OCI-LY1 (cell line): ENCODE measurements at regions not wholly inside any gene's neighbourhood (a gene's known extent, or its start where the extent isn't known, plus 50 kb on each side); places are given as distances from the start of the nearest gene placed in this dataset.

Source experiments
- H2AFZ ChIP-seq: fragments of 200-600 bp; sonication (generic), shearing (Covaris generic); 2 replicates; pipeline ENCODE4 v1.6.0; 2014; ENCODE audit warnings: antibody characterized with exemption, mild to moderate bottlenecking, low read length
- H3F3A ChIP-seq: fragments of 200-600 bp; sonication (generic), shearing (Covaris generic); 2 replicates; pipeline ENCODE4 v1.6.0; 2014; ENCODE audit warnings: mild to moderate bottlenecking, antibody characterized with exemption, low read length, moderate library complexity; ENCODE audit not compliant: insufficient read depth
- H3K27ac ChIP-seq: fragments of 200-600 bp; sonication (generic); 2 replicates; pipeline ENCODE4 v1.5.1; 2014; ENCODE audit warnings: low read length, mixed run types, mild to moderate bottlenecking, low read depth; ENCODE audit not compliant: poor library complexity, severe bottlenecking
- H3K27me3 ChIP-seq: fragments of 200-600 bp; sonication (generic); 2 replicates; pipeline ENCODE4 v1.6.0; 2014; ENCODE audit warnings: antibody characterized with exemption, mild to moderate bottlenecking, low read length, moderate library complexity; ENCODE audit not compliant: insufficient read depth
- H3K36me3 ChIP-seq: fragments of 200-600 bp; sonication (generic); 2 replicates; pipeline ENCODE4 v1.6.1; 2014; ENCODE audit warnings: mild to moderate bottlenecking, antibody characterized with exemption, low read length, moderate library complexity, mixed read lengths; ENCODE audit not compliant: insufficient read depth
- H3K4me1 ChIP-seq: fragments of 200-600 bp; sonication (generic); 2 replicates; pipeline ENCODE4 v1.5.1; 2014; ENCODE audit warnings: mild to moderate bottlenecking, low read length, moderate library complexity; ENCODE audit not compliant: insufficient read depth, severe bottlenecking
- H3K4me2 ChIP-seq: fragments of 200-600 bp; sonication (generic), shearing (Covaris generic); 2 replicates; pipeline ENCODE4 v1.6.1; 2014; ENCODE audit warnings: low read length
- H3K4me3 ChIP-seq: fragments of 200-600 bp; sonication (generic); 2 replicates; pipeline ENCODE4 v1.5.1; 2014; ENCODE audit warnings: low read length, low read depth, mild to moderate bottlenecking, mixed read lengths; ENCODE audit not compliant: poor library complexity, severe bottlenecking
- H3K79me2 ChIP-seq: fragments of 200-600 bp; shearing (Covaris generic); 2 replicates; pipeline ENCODE4 v1.6.1; 2016; ENCODE audit warnings: mixed run types, low read length, mixed read lengths; ENCODE audit not compliant: insufficient read depth
- H3K9ac ChIP-seq: fragments of 200-600 bp; sonication (generic), shearing (Covaris generic); 2 replicates; pipeline ENCODE4 v1.6.1; 2014; ENCODE audit warnings: mild to moderate bottlenecking, low read length, mixed read lengths
- H3K9me2 ChIP-seq: fragments of 200-600 bp; sonication (generic), shearing (Covaris generic); 2 replicates; pipeline ENCODE4 v1.6.1; 2014; ENCODE audit warnings: low read depth, mild to moderate bottlenecking, low read length, mixed read lengths
- H3K9me3 ChIP-seq: fragments of 200-600 bp; shearing (Covaris generic); 2 replicates; pipeline ENCODE4 v1.6.1; 2014; ENCODE audit warnings: low read length, mixed read lengths
- H4K20me1 ChIP-seq: fragments of 200-600 bp; sonication (generic), shearing (Covaris generic); 2 replicates; pipeline ENCODE4 v1.6.0; 2016; ENCODE audit warnings: mild to moderate bottlenecking, low read length; ENCODE audit not compliant: insufficient read depth
- CTCF ChIP-seq: fragments of 200-600 bp; sonication (generic), shearing (Covaris generic); IDR thresholded peaks from 2 replicates; pipeline ENCODE4 v1.5.1; 2017; ENCODE audit warnings: mild to moderate bottlenecking, antibody characterized with exemption, low read length, moderate library complexity, mixed read lengths
- EZH2 ChIP-seq: fragments of 200-600 bp; sonication (generic), shearing (Covaris generic); IDR thresholded peaks from 2 replicates; pipeline ENCODE4 v1.8.0; 2017; ENCODE audit warnings: borderline replicate concordance, mixed run types, mild to moderate bottlenecking, antibody characterized with exemption, low read length, moderate library complexity, mixed read lengths

GRCh38 chr14:22505697-22506377, 83.2 kb downstream of the DAD1 start:
- Histone ChIP-seq H2AFZ (no peak overlapping the region), H3K4me2 (peak overlapping the region; percentile 73), H3K79me2 (peaks cover 17% of the 10 kb centered on the region), H3K27ac (peak overlapping the region; percentile 97), H3K9ac (peak overlapping the region; percentile 85), H3K27me3 (no peaks in the 10 kb centered on the region), H3K9me3 (no peaks in the 10 kb centered on the region), H4K20me1 (no peaks in the 10 kb centered on the region), H3K4me3 (peak overlapping the region; percentile 49), H3K9me2 (no peaks in the 10 kb centered on the region), H3K36me3 (0 out of 2 replicates have a peak, but pooled peaks cover 5% of the 10 kb centered on the region), H3F3A (0 out of 2 replicates have a peak, but pooled peaks cover 5% of the 10 kb centered on the region), H3K4me1 (peaks cover 93% of the 10 kb centered on the region)
- TF ChIP-seq EZH2 (no peak), CTCF (no peak)

- Histone ChIP-seq H3F3A (0 out of 2 replicates have a peak, but pooled peaks cover 5% of the 10 kb centered on the region), H3K36me3 (peaks cover 9% of the 10 kb centered on the region; the same call in 1 of the 2 replicates), H3K27ac (peak overlapping the region; percentile 97), H3K4me2 (peak overlapping the region; percentile 73), H3K4me3 (peak overlapping the region; percentile 49), H3K4me1 (peaks cover 93% of the 10 kb centered on the region), H3K9ac (peak overlapping the region; percentile 85), H3K79me2 (peaks cover 23% of the 10 kb centered on the region), H2AFZ (no peak overlapping the region), H3K27me3 (no peaks in the 10 kb centered on the region), H4K20me1 (no peaks in the 10 kb centered on the region), H3K9me3 (no peaks in the 10 kb centered on the region), H3K9me2 (no peaks in the 10 kb centered on the region)
- TF ChIP-seq CTCF (no peak), EZH2 (no peak)
Measured at GRCh38 chr14:22505309-22505696, 83.7 kb downstream of the DAD1 start.

GRCh38 chr14:22502551-22502950, 86.5 kb downstream of the DAD1 start:
- Histone ChIP-seq H3K79me2 (peaks cover 33% of the 10 kb centered on the region), H3K27me3 (no peaks in the 10 kb centered on the region), H3K9ac (no peak overlapping the region), H4K20me1 (no peaks in the 10 kb centered on the region), H2AFZ (no peak overlapping the region), H3K9me3 (no peaks in the 10 kb centered on the region), H3F3A (0 out of 2 replicates have a peak, but pooled peaks cover 5% of the 10 kb centered on the region), H3K36me3 (peaks cover 24% of the 10 kb centered on the region; the same call in 1 of the 2 replicates), H3K4me2 (no peak overlapping the region), H3K4me1 (peaks cover 93% of the 10 kb centered on the region), H3K4me3 (no peak overlapping the region), H3K9me2 (no peaks in the 10 kb centered on the region), H3K27ac (peak overlapping the region; percentile 67)
- TF ChIP-seq EZH2 (no peak), CTCF (no peak)
